ENCODE measurements at regions not wholly inside any gene's neighbourhood (a gene's known extent, or its start where the extent isn't known, plus 50 kb on each side); places are given as distances from the start of the nearest gene placed in this dataset.

- H3K4me3 Mint-ChIP-seq (ENCODE audit: unreplicated experiment), result no peak overlapping the region
- Histone ChIP-seq H2AFZ (ENCODE audit: low read depth, low read length) (no peak overlapping the region), H3K27me3 (ENCODE audit: insufficient read depth, low read length) (no peaks in the 10 kb centered on the region), H4K20me1 (ENCODE audit: insufficient read depth, low read length) (no peaks in the 10 kb centered on the region), H3K79me2 (ENCODE audit: insufficient read depth, low read length) (no peaks in the 10 kb centered on the region), H3K36me3 (ENCODE audit: insufficient read depth, low read length) (no peaks in the 10 kb centered on the region), H3K4me1 (ENCODE audit: insufficient read depth, low read length) (no peaks in the 10 kb centered on the region), H3K27ac (ENCODE audit: low read depth, low read length) (no peak overlapping the region), H3K4me2 (ENCODE audit: low read length) (no peak overlapping the region), H3K9me3 (ENCODE audit: insufficient read depth, low read depth, low read length) (no peaks in the 10 kb centered on the region), H3K4me3 (ENCODE audit: insufficient read depth, low read depth, low read length) (no peak overlapping the region), H3K9ac (ENCODE audit: low read length) (no peak overlapping the region)
- FAIRE-seq (no peak), DNase-seq (ENCODE audit: low read depth) (no peak)
- H3K4me1 Mint-ChIP-seq (ENCODE audit: low read depth, unreplicated experiment), result peaks cover 8% of the 10 kb centered on the region
- no peaks in the 10 kb centered on the region for H3K36me3 Mint-ChIP-seq (ENCODE audit: low read depth, unreplicated experiment)
- TF ChIP-seq CTCF (IDR thresholded peaks at IDR 0.05; ENCODE audit: insufficient read depth, low read depth, low read length) (no peak), EZH2 (IDR thresholded peaks at IDR 0.05; ENCODE audit: insufficient read depth, low read length) (no peak)
- no peak overlapping the region for H3K27ac Mint-ChIP-seq (ENCODE audit: unreplicated experiment)
- H3K9me3 Mint-ChIP-seq (ENCODE audit: unreplicated experiment), result peaks cover 5% of the 10 kb centered on the region
- peaks cover 9% of the 10 kb centered on the region for H3K27me3 Mint-ChIP-seq (ENCODE audit: low read depth, unreplicated experiment)
Observed at GRCh38 chr10:7467031-7467667, 56.3 kb upstream of the SFMBT2 start.

GRCh38 chr10:7464691-7465090 lies 53.9 kb upstream of the SFMBT2 start:
- H3K4me3 ChIP-seq (ENCODE audit: insufficient read depth, low read depth, low read length), result no peak overlapping the region
- H4K20me1 ChIP-seq (ENCODE audit: insufficient read depth, low read length), result no peaks in the 10 kb centered on the region
- no peak overlapping the region for H2AFZ ChIP-seq (ENCODE audit: low read depth, low read length)
- H3K4me1 ChIP-seq (ENCODE audit: insufficient read depth, low read length), result no peaks in the 10 kb centered on the region
- no peak overlapping the region for H3K4me3 Mint-ChIP-seq (ENCODE audit: unreplicated experiment)
- DNase-seq (ENCODE audit: low read depth), result no peak
- no peak overlapping the region for H3K9ac ChIP-seq (ENCODE audit: low read length)
- H3K79me2 ChIP-seq (ENCODE audit: insufficient read depth, low read length), result no peaks in the 10 kb centered on the region
- no peak overlapping the region for H3K27ac Mint-ChIP-seq (ENCODE audit: unreplicated experiment)
- H3K9me3 Mint-ChIP-seq (ENCODE audit: unreplicated experiment), result peaks cover 5% of the 10 kb centered on the region
- H3K4me2 ChIP-seq (ENCODE audit: low read length), result no peak overlapping the region
- H3K27me3 ChIP-seq (ENCODE audit: insufficient read depth, low read length), result no peaks in the 10 kb centered on the region
- no peak overlapping the region for H3K27ac ChIP-seq (ENCODE audit: low read depth, low read length)
- H3K36me3 Mint-ChIP-seq (ENCODE audit: low read depth, unreplicated experiment), result no peaks in the 10 kb centered on the region
- H3K4me1 Mint-ChIP-seq (ENCODE audit: low read depth, unreplicated experiment), result peaks cover 3% of the 10 kb centered on the region
- no peaks in the 10 kb centered on the region for H3K36me3 ChIP-seq (ENCODE audit: insufficient read depth, low read length)
- no peaks in the 10 kb centered on the region for H3K9me3 ChIP-seq (ENCODE audit: insufficient read depth, low read depth, low read length)
- no peak for TF ChIP-seq CTCF (IDR thresholded peaks at IDR 0.05; ENCODE audit: insufficient read depth, low read depth, low read length)
- no peak for TF ChIP-seq EZH2 (IDR thresholded peaks at IDR 0.05; ENCODE audit: insufficient read depth, low read length)
- FAIRE-seq, result no peak
- H3K27me3 Mint-ChIP-seq (ENCODE audit: low read depth, unreplicated experiment), result peaks cover 8% of the 10 kb centered on the region
